ENCODE measurements at regions not wholly inside any gene's neighbourhood (a gene's known extent, or its start where the extent isn't known, plus 50 kb on each side); places are given as distances from the start of the nearest gene placed in this dataset.

DNA sequence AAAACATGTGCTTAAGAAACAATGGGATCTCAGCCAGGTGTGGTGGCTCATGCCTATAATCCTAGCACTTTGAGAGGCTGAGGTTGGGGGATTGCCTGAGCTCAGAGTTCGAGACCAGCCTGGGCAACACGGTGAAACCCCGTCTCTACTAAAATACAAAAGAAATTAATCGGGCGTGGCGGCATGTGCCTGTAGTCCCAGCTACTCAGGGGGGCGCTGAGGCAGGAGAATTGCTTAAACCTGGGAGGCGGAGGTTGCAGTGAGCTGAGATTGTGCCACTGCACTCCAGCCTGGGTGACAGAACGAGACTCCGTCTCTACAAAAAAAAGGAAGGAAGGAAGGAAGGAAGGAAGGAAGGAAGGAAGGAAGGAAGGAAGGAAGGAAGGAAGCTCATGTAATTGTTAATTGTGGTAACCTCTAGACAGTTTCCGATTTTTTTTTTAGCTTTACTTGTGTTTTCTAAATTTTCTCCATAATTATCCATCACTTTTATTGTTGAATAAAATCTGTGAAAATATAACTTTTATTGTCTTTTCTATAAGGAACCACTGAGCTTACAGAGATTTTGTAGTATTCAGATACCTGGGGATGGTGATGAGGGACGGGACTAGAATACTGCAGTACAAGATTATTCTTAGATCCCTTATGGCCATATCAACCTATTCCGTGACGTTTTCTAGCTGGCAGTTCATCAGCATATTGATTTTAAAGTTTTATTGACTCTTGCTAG, 506.9 kb downstream of the NR2F2 start:
- ChIA-PET POLR2A (ENCODE audit: unreplicated experiment) (no interaction called here), CTCF (no interaction called here)
- Histone ChIP-seq H2BK5ac (ENCODE audit: low read depth, low read length, poor library complexity, severe bottlenecking) (no peak overlapping the region), H3K56ac (ENCODE audit: extremely low read depth, insufficient read depth, low read length) (no peak overlapping the region), H4K91ac (ENCODE audit: insufficient read depth, low read depth, low read length) (no peak overlapping the region), H4K20me1 (ENCODE audit: insufficient read depth, low read length) (no peaks in the 10 kb centered on the region), H2BK15ac (ENCODE audit: low read depth, low read length) (no peak overlapping the region), H3K27me3 (ENCODE audit: control insufficient read depth, insufficient read depth, low read length) (no peaks in the 10 kb centered on the region), H3K23ac (ENCODE audit: low read depth, low read length) (no peak overlapping the region), H3K9me3 (ENCODE audit: control insufficient read depth, insufficient read depth, low read length) (peaks cover 13% of the 10 kb centered on the region), H2AK5ac (ENCODE audit: low read depth, low read length) (no peak overlapping the region), H3K36me3 (ENCODE audit: control insufficient read depth, insufficient read depth, low read length) (no peaks in the 10 kb centered on the region), H4K8ac (ENCODE audit: low read depth in 2 of 2, low read length in 2 of 2) (no peak overlapping the region), H3K9ac (ENCODE audit: low read depth, low read length) (no peak overlapping the region), H3K4ac (ENCODE audit: low read depth, low read length) (no peak overlapping the region), H3K9me1 (ENCODE audit: insufficient read depth, low read length) (no peaks in the 10 kb centered on the region), H2AFZ (replicated peaks; ENCODE audit: low read length, poor library complexity) (no peak overlapping the region), H2AK9ac (replicated peaks; ENCODE audit: low read depth, low read length, poor library complexity) (no peak overlapping the region), H4K5ac (ENCODE audit: low read depth, low read length) (no peak overlapping the region), H3K79me1 (ENCODE audit: low read depth in 1 of 2, low read length in 2 of 2) (no peaks in the 10 kb centered on the region), H2BK20ac (ENCODE audit: low read depth, low read length) (no peak overlapping the region), H3K14ac (replicated peaks; ENCODE audit: low read depth, low read length) (no peak overlapping the region), H2BK120ac (ENCODE audit: low read depth, low read length) (no peak overlapping the region), H3K27ac (ENCODE audit: insufficient read depth, low read length) (no peak overlapping the region), H3K4me2 (ENCODE audit: low read depth, low read length) (no peak overlapping the region), H3K18ac (ENCODE audit: low read depth, low read length) (no peak overlapping the region), H3K4me1 (ENCODE audit: control insufficient read depth, insufficient read depth, low read length) (no peaks in the 10 kb centered on the region), H3K4me3 (ENCODE audit: insufficient read depth, low read depth, low read length) (no peak overlapping the region)
- in situ Hi-C loops (cut with MboI; ENCODE audit: low sequenced_read_pairs) (no loop called here), dilution Hi-C loops (cut with HindIII; ENCODE audit: low sequenced_read_pairs, unreplicated experiment) (no loop called here), intact Hi-C loops (cut with micrococcal nuclease) (no loop called here)
- DNase-seq (no peak), ATAC-seq (ENCODE audit: low read depth) (no peak)
- BruUV-seq (replicated peaks), result no TSS peak
- TF ChIP-seq NFE2L2 (IDR thresholded peaks at IDR 0.05; ENCODE audit: low read depth, low read length) (no peak), RAD21 (IDR thresholded peaks at IDR 0.05; ENCODE audit: low read length) (no peak), MXI1 (IDR thresholded peaks at IDR 0.05; ENCODE audit: borderline replicate concordance, low read depth, low read length) (no peak), RFX5 (IDR thresholded peaks at IDR 0.05; ENCODE audit: low read depth, low read length) (no peak), SMC3 (IDR thresholded peaks at IDR 0.05; ENCODE audit: low read depth, low read length) (no peak), CEBPB (IDR thresholded peaks at IDR 0.05; ENCODE audit: low read depth, low read length) (no peak), BHLHE40 (IDR thresholded peaks at IDR 0.05; ENCODE audit: low read depth, low read length) (no peak), CHD1 (IDR thresholded peaks at IDR 0.05; ENCODE audit: low read depth, low read length) (no peak)
- TF ChIP-seq, protein P1, sequence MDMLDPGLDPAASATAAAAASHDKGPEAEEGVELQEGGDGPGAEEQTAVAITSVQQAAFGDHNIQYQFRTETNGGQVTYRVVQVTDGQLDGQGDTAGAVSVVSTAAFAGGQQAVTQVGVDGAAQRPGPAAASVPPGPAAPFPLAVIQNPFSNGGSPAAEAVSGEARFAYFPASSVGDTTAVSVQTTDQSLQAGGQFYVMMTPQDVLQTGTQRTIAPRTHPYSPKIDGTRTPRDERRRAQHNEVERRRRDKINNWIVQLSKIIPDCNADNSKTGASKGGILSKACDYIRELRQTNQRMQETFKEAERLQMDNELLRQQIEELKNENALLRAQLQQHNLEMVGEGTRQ (IDR thresholded peaks at IDR 0.05; ENCODE audit: low read depth, low read length), result no peak
- TF ChIP-seq, protein P2, sequence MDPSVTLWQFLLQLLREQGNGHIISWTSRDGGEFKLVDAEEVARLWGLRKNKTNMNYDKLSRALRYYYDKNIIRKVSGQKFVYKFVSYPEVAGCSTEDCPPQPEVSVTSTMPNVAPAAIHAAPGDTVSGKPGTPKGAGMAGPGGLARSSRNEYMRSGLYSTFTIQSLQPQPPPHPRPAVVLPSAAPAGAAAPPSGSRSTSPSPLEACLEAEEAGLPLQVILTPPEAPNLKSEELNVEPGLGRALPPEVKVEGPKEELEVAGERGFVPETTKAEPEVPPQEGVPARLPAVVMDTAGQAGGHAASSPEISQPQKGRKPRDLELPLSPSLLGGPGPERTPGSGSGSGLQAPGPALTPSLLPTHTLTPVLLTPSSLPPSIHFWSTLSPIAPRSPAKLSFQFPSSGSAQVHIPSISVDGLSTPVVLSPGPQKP (IDR thresholded peaks at IDR 0.05; ENCODE audit: borderline replicate concordance, low read depth, low read length), result no peak
- TF ChIP-seq, protein P3, sequence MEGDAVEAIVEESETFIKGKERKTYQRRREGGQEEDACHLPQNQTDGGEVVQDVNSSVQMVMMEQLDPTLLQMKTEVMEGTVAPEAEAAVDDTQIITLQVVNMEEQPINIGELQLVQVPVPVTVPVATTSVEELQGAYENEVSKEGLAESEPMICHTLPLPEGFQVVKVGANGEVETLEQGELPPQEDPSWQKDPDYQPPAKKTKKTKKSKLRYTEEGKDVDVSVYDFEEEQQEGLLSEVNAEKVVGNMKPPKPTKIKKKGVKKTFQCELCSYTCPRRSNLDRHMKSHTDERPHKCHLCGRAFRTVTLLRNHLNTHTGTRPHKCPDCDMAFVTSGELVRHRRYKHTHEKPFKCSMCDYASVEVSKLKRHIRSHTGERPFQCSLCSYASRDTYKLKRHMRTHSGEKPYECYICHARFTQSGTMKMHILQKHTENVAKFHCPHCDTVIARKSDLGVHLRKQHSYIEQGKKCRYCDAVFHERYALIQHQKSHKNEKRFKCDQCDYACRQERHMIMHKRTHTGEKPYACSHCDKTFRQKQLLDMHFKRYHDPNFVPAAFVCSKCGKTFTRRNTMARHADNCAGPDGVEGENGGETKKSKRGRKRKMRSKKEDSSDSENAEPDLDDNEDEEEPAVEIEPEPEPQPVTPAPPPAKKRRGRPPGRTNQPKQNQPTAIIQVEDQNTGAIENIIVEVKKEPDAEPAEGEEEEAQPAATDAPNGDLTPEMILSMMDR (conservative IDR thresholded peaks at IDR 0.05; ENCODE audit: low read depth, low read length), result no peak
- 100% methylated on average over 1 of the region's 14 CpGs; no CpG with 5 or more reads in 1 of the 2 experiments for WGBS, 2 experiments (ENCODE audit: extremely low coverage in 2 of 2, insufficient read length in 1 of 2)

Data from IMR-90 (cell line).